ENCODE measurements at regions not wholly inside any gene's neighbourhood (a gene's known extent, or its start where the extent isn't known, plus 50 kb on each side); places are given as distances from the start of the nearest gene placed in this dataset.

- DNase-seq (ENCODE audit: low read depth) = no peak
Observed at GRCh38 chr6:33967966-33968724, 164.3 kb upstream of the MLN start.

GRCh38 chr6:33967265-33967767 lies 163.5 kb upstream of the MLN start:
- DNase-seq (ENCODE audit: low read depth) = no peak

- no peak for DNase-seq (ENCODE audit: low read depth)
Observed at GRCh38 chr6:33966536-33966935, 162.7 kb upstream of the MLN start.

- no peak for DNase-seq (ENCODE audit: low read depth)
Observed at GRCh38 chr6:33965766-33966165, 162.0 kb upstream of the MLN start.

- DNase-seq (ENCODE audit: low read depth) = no peak
Observed at GRCh38 chr6:33964387-33964786, 160.6 kb upstream of the MLN start.

GRCh38 chr6:33963136-33963750 lies 159.4 kb upstream of the MLN start:
- no peak for DNase-seq (ENCODE audit: low read depth)

- DNase-seq (ENCODE audit: low read depth) = no peak
Observed at GRCh38 chr6:33962246-33963027, 158.6 kb upstream of the MLN start.

- no peak for DNase-seq (ENCODE audit: low read depth)
Observed at GRCh38 chr6:33961691-33962090, 157.9 kb upstream of the MLN start.

GRCh38 chr6:33960345-33961313 lies 156.8 kb upstream of the MLN start:
- DNase-seq (ENCODE audit: low read depth) = no peak

- DNase-seq (ENCODE audit: low read depth) = peak; percentile 7
Observed at GRCh38 chr6:33959661-33960344, 156.0 kb upstream of the MLN start.

GRCh38 chr6:33959329-33959651 lies 155.5 kb upstream of the MLN start:
- no peak for DNase-seq (ENCODE audit: low read depth)

GRCh38 chr6:33958526-33959328 lies 154.9 kb upstream of the MLN start:
- no peak for DNase-seq (ENCODE audit: low read depth)

GRCh38 chr6:33957892-33958525 lies 154.2 kb upstream of the MLN start:
- DNase-seq (ENCODE audit: low read depth) = no peak

GRCh38 chr6:33957131-33957891 lies 153.5 kb upstream of the MLN start:
- no peak for DNase-seq (ENCODE audit: low read depth)

GRCh38 chr6:33956206-33956605 lies 152.4 kb upstream of the MLN start:
- DNase-seq (ENCODE audit: low read depth) = no peak

- no peak for DNase-seq (ENCODE audit: low read depth)
Observed at GRCh38 chr6:33955566-33955965, 151.8 kb upstream of the MLN start.

GRCh38 chr6:33954453-33954852 lies 150.7 kb upstream of the MLN start:
- DNase-seq (ENCODE audit: low read depth) = no peak

GRCh38 chr6:33953171-33953570 lies 149.4 kb upstream of the MLN start:
- DNase-seq (ENCODE audit: low read depth) = no peak

- no peak for DNase-seq (ENCODE audit: low read depth)
Observed at GRCh38 chr6:33952016-33952415, 148.2 kb upstream of the MLN start.
